ENCODE measurements at regions not wholly inside any gene's neighbourhood (a gene's known extent, or its start where the extent isn't known, plus 50 kb on each side); places are given as distances from the start of the nearest gene placed in this dataset.
A peak's percentile ranks its signal among the peaks of the same experiment; 100 is the strongest.

DNA sequence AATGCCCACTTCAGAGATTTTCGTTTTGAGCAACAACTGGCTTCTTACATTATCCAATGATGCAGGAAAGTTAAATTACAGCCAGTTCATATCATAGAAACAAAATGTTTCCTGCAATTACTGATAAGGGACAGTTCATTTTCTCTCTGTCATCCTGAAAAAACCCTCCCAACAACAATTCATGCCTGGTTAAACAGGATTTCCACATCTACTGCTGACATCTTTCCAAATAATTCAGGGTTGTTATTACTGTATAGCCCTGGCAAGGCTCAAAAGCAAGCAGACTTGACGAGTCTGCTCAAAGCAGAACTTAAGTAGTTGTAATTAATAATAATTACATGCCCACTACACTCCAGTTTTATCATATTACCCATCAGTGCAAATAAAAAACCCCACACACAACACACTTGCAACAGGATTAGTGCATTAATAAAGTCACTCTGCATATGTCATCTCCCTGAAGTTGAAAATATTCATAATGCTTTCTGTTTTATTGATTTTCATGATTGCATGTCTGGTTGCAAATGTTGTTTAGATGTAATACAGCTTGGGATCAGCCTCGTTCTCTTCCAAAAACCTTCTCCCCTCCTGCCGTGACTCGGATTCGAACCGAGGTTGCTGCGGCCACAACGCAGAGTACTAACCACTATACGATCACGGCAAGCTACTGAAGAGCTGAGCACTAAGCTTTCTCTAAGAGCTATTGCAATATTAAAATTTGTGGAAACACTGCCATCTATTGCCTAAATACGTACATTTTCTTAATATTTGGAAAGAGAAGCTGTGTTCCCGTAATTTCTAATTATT, 119.6 kb upstream of the NFIB start:
- Histone ChIP-seq H3K27ac (ENCODE audit: extremely low read depth, low read depth, low read length) (peak overlapping the region; percentile 50; the same call in 2 of the 3 replicates), H3K4me3 (no peak overlapping the region), H3K36me3 (ENCODE audit: control insufficient read depth, insufficient read depth, low read length) (no peaks in the 10 kb centered on the region), H3K4me1 (replicated peaks in 1 of 2; ENCODE audit: control insufficient read depth in 2 of 2, insufficient read depth in 2 of 2, low read length in 2 of 2) (peaks cover 0 to 20% of the 10 kb centered on the region in 2 experiments; a peak in 4 of 5 replicates), H3K79me2 (ENCODE audit: control insufficient read depth, insufficient read depth, low read length) (no peaks in the 10 kb centered on the region), H3K4me2 (ENCODE audit: insufficient read depth, low read length) (peak overlapping the region; percentile 62), H4K20me1 (replicated peaks; ENCODE audit: control insufficient read depth, insufficient read depth, low read length) (no peaks in the 10 kb centered on the region), H3K9me3 (replicated peaks; ENCODE audit: control insufficient read depth, insufficient read depth, low read depth, low read length) (peaks cover 5% of the 10 kb centered on the region), H3K9ac (ENCODE audit: insufficient read depth in 1 of 2, low read depth in 2 of 2, low read length in 2 of 2) (no peak overlapping the region), H3K27me3 (ENCODE audit: control insufficient read depth in 2 of 2, insufficient read depth in 2 of 2, low read length in 2 of 2) (no peaks in the 10 kb centered on the region), H3K9me1 (ENCODE audit: control insufficient read depth, insufficient read depth, low read length) (no peaks in the 10 kb centered on the region), H2AFZ (ENCODE audit: low read depth, low read length) (peak overlapping the region; percentile 31; the same call in 1 of the 2 replicates)
- DNase-seq (ENCODE audit: extremely low read depth in 1 of 4, low spot score in 3 of 4) (peak in 3 of 4 experiments; percentile 7 to 51 (median 23)), FAIRE-seq (peak; percentile 59), ATAC-seq (peak; percentile 86)
- BruUV-seq (replicated peaks): no TSS peak
- intact Hi-C loops (cut with micrococcal nuclease) (loop anchor here (2.0 kb wide), 1 partner anchor 1007 kb away; no protein-coding TSS in a partner anchor), in situ Hi-C loops (cut with MboI) (loop anchor here (25.0 kb wide), 2 partner anchors 704 to 996 kb away; no protein-coding TSS in a partner anchor)
- ChIA-PET POLR2A (interaction anchor here (0.9 to 1.5 kb wide), 2 partner anchors 9 to 24 kb away, joined by 3 to 4 read pairs; no protein-coding TSS in a partner anchor), CTCF (ENCODE audit: low intra/inter-chr PET ratio) (no interaction called here)
- 5% methylated on average over 13 of the region's 13 CpGs for WGBS (ENCODE audit: insufficient coverage, low coverage, missing lambda C conversion rate)
- TF ChIP-seq THRB (CRISPR knock-in tag; conservative IDR thresholded peaks at IDR 0.05): no peak
- no peak for TF ChIP-seq ZNF766 (CRISPR knock-in tag; conservative IDR thresholded peaks at IDR 0.05)
- no peak for TF ChIP-seq CEBPB (tag; IDR thresholded peaks at IDR 0.05)
- TF ChIP-seq, protein P1, sequence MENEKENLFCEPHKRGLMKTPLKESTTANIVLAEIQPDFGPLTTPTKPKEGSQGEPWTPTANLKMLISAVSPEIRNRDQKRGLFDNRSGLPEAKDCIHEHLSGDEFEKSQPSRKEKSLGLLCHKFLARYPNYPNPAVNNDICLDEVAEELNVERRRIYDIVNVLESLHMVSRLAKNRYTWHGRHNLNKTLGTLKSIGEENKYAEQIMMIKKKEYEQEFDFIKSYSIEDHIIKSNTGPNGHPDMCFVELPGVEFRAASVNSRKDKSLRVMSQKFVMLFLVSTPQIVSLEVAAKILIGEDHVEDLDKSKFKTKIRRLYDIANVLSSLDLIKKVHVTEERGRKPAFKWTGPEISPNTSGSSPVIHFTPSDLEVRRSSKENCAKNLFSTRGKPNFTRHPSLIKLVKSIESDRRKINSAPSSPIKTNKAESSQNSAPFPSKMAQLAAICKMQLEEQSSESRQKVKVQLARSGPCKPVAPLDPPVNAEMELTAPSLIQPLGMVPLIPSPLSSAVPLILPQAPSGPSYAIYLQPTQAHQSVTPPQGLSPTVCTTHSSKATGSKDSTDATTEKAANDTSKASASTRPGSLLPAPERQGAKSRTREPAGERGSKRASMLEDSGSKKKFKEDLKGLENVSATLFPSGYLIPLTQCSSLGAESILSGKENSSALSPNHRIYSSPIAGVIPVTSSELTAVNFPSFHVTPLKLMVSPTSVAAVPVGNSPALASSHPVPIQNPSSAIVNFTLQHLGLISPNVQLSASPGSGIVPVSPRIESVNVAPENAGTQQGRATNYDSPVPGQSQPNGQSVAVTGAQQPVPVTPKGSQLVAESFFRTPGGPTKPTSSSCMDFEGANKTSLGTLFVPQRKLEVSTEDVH (IDR thresholded peaks at IDR 0.05; ENCODE audit: low read depth, partially characterized antibody): no peak
- no peak for TF ChIP-seq MIER1 (IDR thresholded peaks at IDR 0.05; ENCODE audit: low read depth)
- TF ChIP-seq DLX4 (CRISPR knock-in tag; IDR thresholded peaks at IDR 0.05): no peak
- no peak for TF ChIP-seq NR1H2 (CRISPR knock-in tag; IDR thresholded peaks at IDR 0.05)
- TF ChIP-seq MCM2 (IDR thresholded peaks at IDR 0.05; ENCODE audit: low read depth): no peak
- no peak for TF ChIP-seq ZFX (CRISPR knock-in tag; IDR thresholded peaks at IDR 0.05)
- no peak for TF ChIP-seq NCOA6 (IDR thresholded peaks at IDR 0.05)
- no peak for TF ChIP-seq RUNX1 (IDR thresholded peaks at IDR 0.05; ENCODE audit: low read depth)
- TF ChIP-seq NFE2L1 (tag; IDR thresholded peaks at IDR 0.05; ENCODE audit: borderline replicate concordance, low read depth): no peak
- TF ChIP-seq HDAC3 (IDR thresholded peaks at IDR 0.05; ENCODE audit: borderline replicate concordance, partially characterized antibody): no peak
- TF ChIP-seq CHD2 (IDR thresholded peaks at IDR 0.05; ENCODE audit: low read depth, low read length): no peak
- TF ChIP-seq CTBP1 (IDR thresholded peaks at IDR 0.05; ENCODE audit: borderline replicate concordance): no peak
- TF ChIP-seq TEAD2 (tag; IDR thresholded peaks at IDR 0.05): no peak
- no peak for TF ChIP-seq POLR3G (IDR thresholded peaks at IDR 0.05; ENCODE audit: extremely low read depth, insufficient read length, insufficient replicate concordance)
- TF ChIP-seq ZNF589 (CRISPR knock-in tag; IDR thresholded peaks at IDR 0.05; ENCODE audit: low read depth): no peak
- 0 out of 4 replicates have a peak, but pooled peaks of 1 of the 2 experiments have one; percentile 34 for TF ChIP-seq RCOR1 (IDR thresholded peaks at IDR 0.05; ENCODE audit: borderline replicate concordance in 1 of 2, low read depth in 2 of 2, low read length in 2 of 2)

Data from K562 (cell line).